HS-5 (cell line): ENCODE measurements at regions not wholly inside any gene's neighbourhood (a gene's known extent, or its start where the extent isn't known, plus 50 kb on each side); places are given as distances from the start of the nearest gene placed in this dataset.
A peak's percentile ranks its signal among the peaks of the same experiment; 100 is the strongest.

Source experiments
- DNase-seq: peaks from one replicate; pipeline ENCODE4 v3.0.0-alpha.2; 2012; ENCODE audit warnings: low read depth

GRCh38 chr1:191152776-191153175 is 675.1 kb upstream of the BRINP3 start:
- no peak for DNase-seq

GRCh38 chr1:191155178-191155577 is 677.5 kb upstream of the BRINP3 start:
- no peak for DNase-seq

GRCh38 chr1:191160837-191161236 is 683.2 kb upstream of the BRINP3 start:
- no peak for DNase-seq

GRCh38 chr1:191162762-191163161 is 685.1 kb upstream of the BRINP3 start:
- no peak for DNase-seq

- DNase-seq: no peak
Measured at GRCh38 chr1:191163621-191164020, 686.0 kb upstream of the BRINP3 start.

- DNase-seq: no peak
Measured at GRCh38 chr1:191174298-191174697, 696.6 kb upstream of the BRINP3 start.

- DNase-seq: no peak
Measured at GRCh38 chr1:191176131-191176530, 698.5 kb upstream of the BRINP3 start.

- DNase-seq: peak; percentile 19
Measured at GRCh38 chr1:191206513-191207207, 729.0 kb upstream of the BRINP3 start.

- DNase-seq: no peak
Measured at GRCh38 chr1:191222206-191222605, 744.5 kb upstream of the BRINP3 start.

GRCh38 chr1:191240925-191241324 is 763.3 kb upstream of the BRINP3 start:
- DNase-seq: peak; percentile 79

- DNase-seq: no peak
Measured at GRCh38 chr1:191255354-191256054, 777.8 kb upstream of the BRINP3 start.

- no peak for DNase-seq
Measured at GRCh38 chr1:191256917-191257316, 779.3 kb upstream of the BRINP3 start.

GRCh38 chr1:191260056-191260455 is 782.4 kb upstream of the BRINP3 start:
- DNase-seq: no peak

- no peak for DNase-seq
Measured at GRCh38 chr1:191261111-191261510, 783.4 kb upstream of the BRINP3 start.

- no peak for DNase-seq
Measured at GRCh38 chr1:191279266-191279800, 801.7 kb upstream of the BRINP3 start.

- DNase-seq: no peak
Measured at GRCh38 chr1:191284175-191284574, 806.5 kb upstream of the BRINP3 start.

GRCh38 chr1:191290441-191290840 is 812.8 kb upstream of the BRINP3 start:
- no peak for DNase-seq

- no peak for DNase-seq
Measured at GRCh38 chr1:191305370-191305769, 827.7 kb upstream of the BRINP3 start.

- DNase-seq: no peak
Measured at GRCh38 chr1:191306916-191307315, 829.3 kb upstream of the BRINP3 start.

- DNase-seq: no peak
Measured at GRCh38 chr1:191320062-191320461, 838.2 kb upstream of the RGS18 start.

GRCh38 chr1:191327868-191328267 is 830.4 kb upstream of the RGS18 start:
- no peak for DNase-seq

- peak; percentile 69 for DNase-seq
Measured at GRCh38 chr1:191343816-191344215, 814.4 kb upstream of the RGS18 start.

GRCh38 chr1:191346381-191346780 is 811.9 kb upstream of the RGS18 start:
- no peak for DNase-seq

GRCh38 chr1:191348328-191348727 is 809.9 kb upstream of the RGS18 start:
- DNase-seq: no peak
